ENCODE measurements at regions not wholly inside any gene's neighbourhood (a gene's known extent, or its start where the extent isn't known, plus 50 kb on each side); places are given as distances from the start of the nearest gene placed in this dataset.

DNA sequence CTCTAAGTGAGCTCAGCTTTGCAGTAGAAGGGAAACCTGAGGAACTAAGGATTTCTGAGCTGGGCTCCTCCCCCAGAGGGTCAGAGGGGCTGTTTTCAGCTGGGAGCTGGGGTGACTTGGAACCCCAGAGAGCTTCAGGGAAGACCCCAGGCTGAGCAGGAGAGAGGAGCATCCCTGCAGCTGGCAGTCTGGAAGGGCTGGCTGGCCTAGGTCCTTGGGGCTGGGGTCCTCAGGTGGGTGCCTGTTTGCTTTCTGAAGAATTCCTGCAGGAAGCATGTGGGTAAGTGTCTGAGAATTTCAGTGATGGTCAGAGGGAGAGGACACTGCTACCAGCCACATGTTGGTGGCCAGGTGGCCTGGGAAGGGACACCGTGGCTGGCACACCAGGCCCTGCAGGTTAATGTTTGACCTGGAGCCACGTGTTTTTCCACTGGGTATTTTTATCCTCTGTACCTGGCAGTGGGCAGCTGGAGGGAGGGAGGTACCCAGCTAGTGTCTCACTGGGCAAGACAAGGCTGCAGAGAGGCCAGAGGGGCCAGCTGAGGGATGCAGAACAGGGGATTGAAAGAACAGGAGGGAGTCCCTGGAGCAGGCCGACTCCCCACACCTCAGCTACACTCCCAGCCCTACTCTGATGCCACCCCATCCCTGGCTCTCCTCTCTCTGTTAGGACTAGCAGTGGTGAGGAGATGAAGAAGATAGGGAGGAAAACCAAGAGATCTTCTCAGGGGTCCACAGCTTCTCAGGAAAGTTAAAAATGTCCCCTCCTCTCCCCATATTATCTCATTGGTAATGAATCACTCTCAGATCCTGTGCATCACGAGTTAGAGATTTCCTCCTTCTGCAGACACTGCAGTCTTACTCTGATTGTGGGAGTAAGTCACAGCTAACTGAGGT, 143.6 kb downstream of the VEGFA start:
- no peaks in the 10 kb centered on the region for H3K79me2 ChIP-seq
- no peak overlapping the region for H3K4me2 ChIP-seq
- H3K9me2 ChIP-seq (replicated peaks; ENCODE audit: insufficient read depth): no peaks in the 10 kb centered on the region
- H4K20me1 ChIP-seq (ENCODE audit: insufficient read depth, poor library complexity, severe bottlenecking): no peaks in the 10 kb centered on the region
- H3K27ac ChIP-seq: peak overlapping the region; percentile 68
- no peak for DNase-seq (ENCODE audit: low spot score)
- H3K4me3 ChIP-seq: no peak overlapping the region
- TF ChIP-seq EZH2 (IDR thresholded peaks at IDR 0.05; ENCODE audit: borderline replicate concordance): no peak
- TF ChIP-seq, protein P1, sequence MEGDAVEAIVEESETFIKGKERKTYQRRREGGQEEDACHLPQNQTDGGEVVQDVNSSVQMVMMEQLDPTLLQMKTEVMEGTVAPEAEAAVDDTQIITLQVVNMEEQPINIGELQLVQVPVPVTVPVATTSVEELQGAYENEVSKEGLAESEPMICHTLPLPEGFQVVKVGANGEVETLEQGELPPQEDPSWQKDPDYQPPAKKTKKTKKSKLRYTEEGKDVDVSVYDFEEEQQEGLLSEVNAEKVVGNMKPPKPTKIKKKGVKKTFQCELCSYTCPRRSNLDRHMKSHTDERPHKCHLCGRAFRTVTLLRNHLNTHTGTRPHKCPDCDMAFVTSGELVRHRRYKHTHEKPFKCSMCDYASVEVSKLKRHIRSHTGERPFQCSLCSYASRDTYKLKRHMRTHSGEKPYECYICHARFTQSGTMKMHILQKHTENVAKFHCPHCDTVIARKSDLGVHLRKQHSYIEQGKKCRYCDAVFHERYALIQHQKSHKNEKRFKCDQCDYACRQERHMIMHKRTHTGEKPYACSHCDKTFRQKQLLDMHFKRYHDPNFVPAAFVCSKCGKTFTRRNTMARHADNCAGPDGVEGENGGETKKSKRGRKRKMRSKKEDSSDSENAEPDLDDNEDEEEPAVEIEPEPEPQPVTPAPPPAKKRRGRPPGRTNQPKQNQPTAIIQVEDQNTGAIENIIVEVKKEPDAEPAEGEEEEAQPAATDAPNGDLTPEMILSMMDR (IDR thresholded peaks at IDR 0.05; ENCODE audit: poor library complexity): no peak
- H3K9me3 ChIP-seq (ENCODE audit: low read depth): no peaks in the 10 kb centered on the region
- 69% methylated on average over 4 of the region's 4 CpGs for WGBS (ENCODE audit: low lambda C conversion rate, missing lambda C conversion rate)
- peaks cover 62% of the 10 kb centered on the region for H3K4me1 ChIP-seq (ENCODE audit: insufficient read depth)
- H3K36me3 ChIP-seq (replicated peaks; ENCODE audit: insufficient read depth, low read depth): no peaks in the 10 kb centered on the region
- no peak overlapping the region for H2AFZ ChIP-seq
- no peaks in the 10 kb centered on the region for H3K27me3 ChIP-seq

- H3K27me3 ChIP-seq: no peaks in the 10 kb centered on the region
- H3K4me2 ChIP-seq: no peak overlapping the region
- H2AFZ ChIP-seq: no peak overlapping the region
- peaks cover 56% of the 10 kb centered on the region for H3K4me1 ChIP-seq (ENCODE audit: insufficient read depth)
- H3K4me3 ChIP-seq: no peak overlapping the region
- no peaks in the 10 kb centered on the region for H3K79me2 ChIP-seq
- H3K9me3 ChIP-seq (ENCODE audit: low read depth): no peaks in the 10 kb centered on the region
- peak overlapping the region; percentile 68 for H3K27ac ChIP-seq
- WGBS (ENCODE audit: low lambda C conversion rate, missing lambda C conversion rate): 87% methylated on average over 13 of the region's 14 CpGs
- no peak for DNase-seq (ENCODE audit: low spot score)
- no peaks in the 10 kb centered on the region for H3K36me3 ChIP-seq (replicated peaks; ENCODE audit: insufficient read depth, low read depth)
- no peaks in the 10 kb centered on the region for H4K20me1 ChIP-seq (ENCODE audit: insufficient read depth, poor library complexity, severe bottlenecking)
- TF ChIP-seq, protein P1 (IDR thresholded peaks at IDR 0.05; ENCODE audit: poor library complexity): no peak
- TF ChIP-seq EZH2 (IDR thresholded peaks at IDR 0.05; ENCODE audit: borderline replicate concordance) (no peak), EZH2phosphoT487 (IDR thresholded peaks at IDR 0.05; ENCODE audit: low read depth, severe bottlenecking, unreplicated experiment) (no peak)
- no peaks in the 10 kb centered on the region for H3K9me2 ChIP-seq (replicated peaks; ENCODE audit: insufficient read depth)
Observed at GRCh38 chr6:43912598-43913371, 142.8 kb downstream of the VEGFA start.

DNA sequence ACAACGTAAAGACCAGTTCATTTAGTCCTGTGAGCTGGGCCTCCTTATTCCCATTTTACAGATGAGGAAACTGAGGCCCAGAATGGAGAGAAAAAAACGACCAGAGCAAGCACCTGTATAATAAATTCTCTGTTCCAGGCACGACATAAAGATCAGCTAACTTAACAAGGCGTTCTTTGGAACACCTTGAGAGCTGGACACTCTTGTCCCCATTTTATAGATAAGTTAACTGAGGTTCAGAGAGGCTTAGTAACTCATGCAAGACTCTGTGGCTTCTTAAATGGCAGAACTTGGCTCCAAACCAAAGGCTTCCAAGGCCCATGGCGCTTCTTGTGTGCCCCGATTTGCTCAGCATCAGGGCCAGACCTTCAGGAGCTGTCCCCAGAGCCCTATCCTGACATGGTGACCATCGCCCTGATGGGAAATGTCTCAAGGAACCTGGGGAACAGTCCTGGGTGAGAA, 142.1 kb downstream of the VEGFA start:
- H3K27ac ChIP-seq: peak overlapping the region; percentile 68

More for the DNA sequence above, 142.1 kb downstream of the VEGFA start:
- WGBS (ENCODE audit: low lambda C conversion rate, missing lambda C conversion rate): 88% methylated on average over 7 of the region's 7 CpGs
- H3K4me2 ChIP-seq: no peak overlapping the region
- peaks cover 50% of the 10 kb centered on the region for H3K4me1 ChIP-seq (ENCODE audit: insufficient read depth)
- H3K9me2 ChIP-seq (replicated peaks; ENCODE audit: insufficient read depth): no peaks in the 10 kb centered on the region
- H3K4me3 ChIP-seq: no peak overlapping the region
- DNase-seq (ENCODE audit: low spot score): no peak
- no peak overlapping the region for H2AFZ ChIP-seq
- H3K36me3 ChIP-seq (replicated peaks; ENCODE audit: insufficient read depth, low read depth): no peaks in the 10 kb centered on the region
- no peaks in the 10 kb centered on the region for H3K27me3 ChIP-seq
- TF ChIP-seq EZH2 (IDR thresholded peaks at IDR 0.05; ENCODE audit: borderline replicate concordance): no peak
- no peak for TF ChIP-seq EZH2phosphoT487 (IDR thresholded peaks at IDR 0.05; ENCODE audit: low read depth, severe bottlenecking, unreplicated experiment)
- TF ChIP-seq, protein P1 (IDR thresholded peaks at IDR 0.05; ENCODE audit: poor library complexity): no peak
- no peaks in the 10 kb centered on the region for H4K20me1 ChIP-seq (ENCODE audit: insufficient read depth, poor library complexity, severe bottlenecking)
- H3K79me2 ChIP-seq: no peaks in the 10 kb centered on the region
- no peaks in the 10 kb centered on the region for H3K9me3 ChIP-seq (ENCODE audit: low read depth)

Data from hepatocyte (in vitro differentiated cells).